ENCODE measurements at regions not wholly inside any gene's neighbourhood (a gene's known extent, or its start where the extent isn't known, plus 50 kb on each side); places are given as distances from the start of the nearest gene placed in this dataset.

DNA sequence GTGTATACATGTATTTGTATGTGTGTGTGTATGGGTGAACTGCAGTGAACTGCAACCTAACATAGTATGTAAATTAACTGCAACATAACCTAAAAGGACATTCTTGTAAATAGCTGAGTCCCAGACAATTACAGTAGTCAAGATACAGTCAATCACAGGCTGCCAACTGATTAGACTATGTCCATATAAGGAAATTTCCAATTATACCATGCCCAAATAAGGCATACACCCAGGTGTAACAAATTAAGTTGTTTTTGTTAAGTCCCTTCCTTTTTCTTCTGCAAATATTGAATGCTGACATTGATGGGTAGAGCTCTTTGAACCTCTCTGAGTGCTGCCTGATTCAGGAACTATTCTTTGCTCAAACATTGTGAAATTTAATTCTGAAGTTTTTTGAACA is 594.6 kb upstream of the FAM174A start:
- no peak for FAIRE-seq
- DNase-seq (ENCODE audit: extremely low spot score, insufficient read length, low read depth), result no peak

DNA sequence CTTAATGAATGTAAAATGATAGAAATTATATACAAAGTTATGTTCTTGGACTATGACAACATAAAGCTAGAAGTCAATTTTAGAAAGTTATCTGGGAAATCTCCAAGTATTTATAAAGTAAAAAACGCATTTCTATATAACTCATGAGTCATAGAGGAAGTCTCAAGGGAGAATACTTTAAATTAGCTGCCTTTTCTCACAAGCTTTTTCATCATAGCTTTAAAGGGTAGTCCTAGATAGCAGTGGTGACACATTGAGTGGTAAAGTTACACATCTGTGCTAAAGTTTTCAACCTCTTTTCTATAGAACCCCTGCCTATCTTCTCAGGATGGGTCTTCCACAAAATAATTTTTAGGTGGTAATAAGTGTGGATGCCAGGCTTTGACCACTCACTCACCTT is 598.3 kb upstream of the FAM174A start:
- no peak for DNase-seq (ENCODE audit: extremely low spot score, insufficient read length, low read depth)
- FAIRE-seq, result no peak

DNA sequence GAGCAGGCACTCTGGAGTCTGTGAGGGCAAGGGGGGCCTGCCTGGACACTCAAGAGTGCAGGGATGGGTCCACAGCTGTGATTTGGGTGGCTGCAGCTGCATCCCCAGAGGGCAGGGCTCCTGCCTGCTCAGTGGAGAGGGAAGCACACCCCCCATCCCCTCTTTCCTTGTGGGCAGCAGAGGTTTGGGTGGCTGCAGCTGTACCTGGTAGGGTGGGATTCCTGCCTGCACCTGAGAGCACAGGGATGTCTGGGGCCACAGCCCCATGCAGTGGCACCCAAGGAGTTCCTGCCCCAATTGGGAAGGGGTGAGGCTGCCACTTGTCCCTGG is 605.4 kb upstream of the FAM174A start:
- DNase-seq (ENCODE audit: extremely low spot score, insufficient read length, low read depth), result no peak
- FAIRE-seq, result no peak

DNA sequence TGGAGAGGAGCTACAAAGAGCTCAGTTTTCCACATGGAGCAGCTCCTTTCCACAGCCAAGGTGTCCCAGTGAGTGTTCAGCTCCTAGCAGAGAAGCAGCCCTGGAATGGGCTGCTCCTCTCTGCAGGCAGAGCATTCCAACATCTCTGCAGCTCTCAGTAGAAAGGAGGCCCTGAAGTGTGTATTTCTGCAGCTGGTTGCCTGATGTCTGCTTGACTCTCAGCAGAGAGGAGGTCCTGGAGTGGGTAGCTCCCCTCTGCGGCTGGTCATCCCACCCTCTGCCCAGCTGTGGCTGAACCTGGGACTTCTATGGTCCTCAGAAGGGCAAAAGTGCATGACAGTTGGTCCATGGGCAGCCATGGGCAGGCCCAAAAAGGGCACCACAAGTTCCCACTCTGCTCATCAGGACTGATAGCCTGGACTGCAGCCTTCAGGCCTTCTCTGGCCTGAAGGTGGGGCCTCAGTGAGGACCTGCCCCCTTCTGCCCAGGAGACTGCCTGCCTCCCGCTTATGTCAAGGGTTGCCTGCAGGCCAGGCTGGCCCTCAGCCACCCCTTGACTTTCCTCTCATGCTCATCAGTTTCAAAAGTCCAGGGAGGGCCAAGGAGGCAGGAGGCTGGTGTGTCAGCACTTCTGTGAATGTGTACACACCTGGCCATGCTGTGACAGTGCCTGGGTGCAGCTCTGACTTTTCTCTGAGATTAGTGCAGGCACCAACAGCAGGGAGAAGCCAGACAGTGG is 605.9 kb upstream of the FAM174A start:
- no peak for FAIRE-seq
- no peak for DNase-seq (ENCODE audit: extremely low spot score, insufficient read length, low read depth)

DNA sequence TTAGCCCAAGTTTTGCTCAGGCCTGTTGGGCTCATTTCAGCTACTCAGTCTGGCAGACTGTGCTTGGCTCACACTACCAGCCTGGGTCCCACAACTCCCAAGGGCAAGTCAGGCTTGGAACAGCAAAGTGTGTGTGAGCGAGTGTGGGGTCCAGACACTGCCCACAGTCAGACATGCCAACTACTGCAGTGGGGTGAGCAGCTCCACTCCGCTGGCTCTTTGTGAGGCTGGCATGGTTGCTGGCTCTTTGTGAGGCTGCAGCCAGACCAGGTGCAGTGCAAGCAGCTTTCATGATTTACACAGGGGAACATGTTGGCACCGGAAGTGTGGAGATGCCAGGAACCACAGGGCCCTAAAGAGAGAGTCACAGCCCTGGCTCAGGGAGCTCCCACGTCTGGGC is 606.7 kb upstream of the FAM174A start:
- DNase-seq (ENCODE audit: extremely low spot score, insufficient read length, low read depth) (no peak), FAIRE-seq (no peak)

DNA sequence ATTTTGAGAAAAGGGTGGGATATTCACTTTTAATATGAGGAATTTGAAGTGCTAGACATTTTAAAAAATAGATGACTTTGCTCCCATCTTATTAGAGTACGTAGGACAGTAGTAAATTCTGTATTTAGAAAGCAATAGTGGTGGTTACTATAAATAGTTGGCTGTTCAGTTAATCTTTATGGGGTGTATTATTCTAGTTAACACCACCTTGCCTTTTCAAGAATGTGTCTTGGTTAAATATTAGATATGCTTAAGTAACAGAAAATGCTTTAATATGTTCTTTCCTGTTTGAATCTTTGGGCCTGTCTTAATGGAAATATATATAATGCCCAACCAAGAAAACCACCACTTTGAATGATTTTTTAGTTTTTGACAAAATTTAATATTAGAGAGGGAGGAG is 608.7 kb upstream of the FAM174A start:
- peak; percentile 49 for FAIRE-seq
- DNase-seq (ENCODE audit: extremely low spot score, insufficient read length, low read depth), result no peak

DNA sequence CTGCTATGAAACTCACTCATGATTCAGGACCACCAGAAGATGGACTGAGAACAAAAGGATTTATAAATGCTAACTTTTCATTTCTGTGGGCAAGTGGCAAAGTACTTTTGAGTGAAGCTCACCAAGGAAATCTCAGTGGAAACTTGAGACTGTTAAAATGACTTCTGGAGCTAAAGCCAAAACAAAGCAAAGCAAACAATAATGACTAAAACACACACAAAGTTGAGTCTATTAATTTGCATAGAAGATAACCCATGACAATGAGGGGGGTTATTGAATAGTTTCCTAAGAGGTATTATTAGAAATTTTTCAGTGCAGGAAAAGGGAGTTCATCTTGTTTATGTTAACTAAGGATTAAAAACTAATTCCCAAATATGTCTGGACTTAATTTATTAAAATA is 612.8 kb upstream of the FAM174A start:
- no peak for FAIRE-seq

DNA sequence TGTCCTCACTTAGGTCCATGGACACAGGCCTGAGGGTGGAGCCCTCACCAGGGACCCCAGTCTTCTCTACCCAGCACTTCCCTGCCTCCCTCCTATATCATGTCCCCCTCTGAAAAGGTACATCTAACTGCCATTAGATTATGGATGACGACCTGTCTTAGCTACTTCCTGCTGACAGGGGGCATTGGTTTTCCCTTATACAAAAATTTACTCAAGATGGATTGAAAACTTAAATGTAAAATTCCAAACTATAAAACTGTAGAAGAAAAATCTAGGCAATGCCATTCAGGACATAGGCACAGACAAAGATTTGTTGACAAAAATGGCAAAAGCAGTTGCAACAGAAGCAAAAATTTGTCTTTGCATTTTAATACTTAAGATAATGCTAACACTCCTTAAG is 623.2 kb upstream of the FAM174A start:
- FAIRE-seq (no peak), DNase-seq (ENCODE audit: extremely low spot score, insufficient read length, low read depth) (no peak)

More for the DNA sequence above, 612.8 kb upstream of the FAM174A start:
- DNase-seq (ENCODE audit: extremely low spot score, insufficient read length, low read depth), result no peak

DNA sequence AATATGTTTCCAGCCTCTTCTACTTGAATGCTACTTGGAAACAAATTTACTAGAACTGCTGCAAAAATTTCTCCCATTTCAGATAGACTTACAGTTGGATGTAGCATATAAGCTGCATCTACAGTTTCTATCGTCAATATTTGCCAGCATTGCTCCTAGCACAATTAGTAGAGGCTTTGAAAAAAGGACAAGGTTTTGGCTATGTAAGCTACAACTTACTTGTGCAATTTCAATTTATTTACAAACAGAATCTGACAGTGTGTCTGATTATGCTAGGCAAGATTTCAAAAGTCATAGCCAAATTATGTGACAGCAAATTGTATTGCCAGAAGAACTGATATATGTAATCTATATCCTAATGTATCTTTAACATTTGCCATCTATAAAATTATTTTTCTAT is 628.4 kb upstream of the FAM174A start:
- FAIRE-seq (no peak), DNase-seq (ENCODE audit: extremely low spot score, insufficient read length, low read depth) (no peak)

DNA sequence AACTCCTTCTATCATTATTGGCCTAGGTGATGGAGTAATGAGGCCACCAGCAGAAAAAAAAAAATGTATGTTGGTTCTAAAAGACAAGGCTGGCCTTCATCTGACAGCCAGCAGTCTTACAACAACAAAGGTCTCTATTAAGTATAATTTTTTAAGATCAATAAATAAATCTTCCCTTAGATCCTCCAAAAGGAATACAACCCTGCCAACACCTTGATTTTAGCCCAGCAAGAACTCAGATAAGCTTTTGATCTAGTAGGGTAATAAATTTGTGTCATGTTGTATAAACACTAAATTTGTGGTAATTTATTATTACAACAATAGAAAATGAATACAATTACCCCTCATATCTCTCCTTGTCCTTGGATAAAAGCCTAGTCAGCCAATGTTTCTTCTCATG is 633.2 kb upstream of the FAM174A start:
- FAIRE-seq (no peak), DNase-seq (ENCODE audit: extremely low spot score, insufficient read length, low read depth) (no peak)

DNA sequence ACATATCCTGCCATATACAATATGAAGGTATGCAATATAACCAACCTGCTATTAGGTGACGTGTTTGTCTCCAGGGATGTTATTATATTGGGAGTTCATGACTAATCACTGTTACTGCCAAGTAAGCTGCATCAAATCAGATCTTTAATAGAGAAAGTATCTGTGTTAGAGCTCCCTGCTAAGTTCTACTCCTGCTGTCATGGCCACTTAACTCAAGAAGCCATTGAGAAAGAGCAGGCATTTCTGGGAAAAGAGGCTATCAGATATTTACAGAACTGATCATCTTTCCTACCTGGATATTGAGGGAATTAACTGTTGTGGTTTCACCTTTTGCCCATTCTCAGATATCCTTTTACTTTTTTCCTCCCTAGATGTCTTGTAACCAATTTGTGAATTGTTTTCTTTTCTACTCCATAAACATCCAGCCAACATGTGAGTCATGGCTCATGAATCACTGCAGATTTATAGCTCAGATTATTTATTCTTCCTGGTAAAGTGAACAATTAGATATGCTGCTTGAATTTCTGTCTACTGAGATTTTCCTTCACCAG is 634.8 kb upstream of the FAM174A start:
- DNase-seq (ENCODE audit: extremely low spot score, insufficient read length, low read depth) (no peak), FAIRE-seq (no peak)

DNA sequence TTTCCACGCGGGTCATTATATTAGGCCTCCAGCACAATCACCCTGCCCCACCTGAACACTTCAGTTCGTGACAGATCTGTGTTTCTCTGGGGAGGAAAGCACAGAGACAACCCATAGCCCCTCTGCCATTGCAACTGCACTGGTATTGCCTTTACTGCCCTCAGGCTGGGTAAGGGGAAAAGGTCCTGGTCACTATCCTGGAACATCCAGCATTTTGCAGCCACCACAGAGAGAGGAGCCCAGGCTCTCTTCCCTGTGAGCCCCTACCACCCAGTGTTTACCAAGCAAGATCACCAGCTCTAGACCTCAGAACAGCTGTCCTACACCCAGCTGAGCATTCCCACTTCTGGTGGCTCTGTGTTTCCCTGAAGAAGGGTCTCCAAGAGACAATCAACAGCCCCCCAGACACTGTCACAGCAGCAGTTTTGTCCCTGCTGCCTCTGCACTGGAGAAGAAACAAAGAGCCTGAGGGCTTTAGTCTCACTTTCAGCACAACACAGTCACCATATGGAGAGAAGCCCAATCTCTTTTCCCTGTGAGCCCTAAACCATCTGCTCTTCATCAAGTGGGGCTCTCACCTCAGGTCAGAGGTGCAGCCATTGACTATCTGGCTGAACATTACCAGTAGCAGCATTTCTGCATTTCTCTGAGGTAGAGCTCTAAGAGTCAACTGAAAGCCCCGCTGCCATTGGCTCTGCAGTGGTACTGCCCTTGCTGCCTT is 655.2 kb upstream of the FAM174A start:
- no peak for FAIRE-seq
- no peak for DNase-seq (ENCODE audit: extremely low spot score, insufficient read length, low read depth)

DNA sequence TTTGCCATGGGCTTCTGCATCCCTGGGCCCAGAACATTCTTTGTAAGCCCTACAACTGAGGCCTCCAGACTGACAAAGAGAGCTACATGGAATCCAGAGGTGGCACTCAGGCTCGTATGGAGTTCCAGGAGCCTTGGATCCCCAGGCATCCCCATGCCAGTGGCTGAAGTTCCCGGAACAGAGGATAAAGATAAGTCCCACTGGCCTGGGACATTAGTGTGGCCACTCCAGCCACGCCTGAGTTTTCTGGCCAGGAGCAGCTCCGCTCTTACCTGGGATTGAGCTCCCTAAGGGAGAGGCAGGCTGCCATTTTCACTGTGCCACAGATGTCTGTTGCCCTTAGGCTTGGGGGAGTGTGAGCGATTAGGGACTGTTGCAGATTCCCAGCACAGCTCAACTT is 656.3 kb upstream of the FAM174A start:
- no peak for DNase-seq (ENCODE audit: extremely low spot score, insufficient read length, low read depth)
- no peak for FAIRE-seq

DNA sequence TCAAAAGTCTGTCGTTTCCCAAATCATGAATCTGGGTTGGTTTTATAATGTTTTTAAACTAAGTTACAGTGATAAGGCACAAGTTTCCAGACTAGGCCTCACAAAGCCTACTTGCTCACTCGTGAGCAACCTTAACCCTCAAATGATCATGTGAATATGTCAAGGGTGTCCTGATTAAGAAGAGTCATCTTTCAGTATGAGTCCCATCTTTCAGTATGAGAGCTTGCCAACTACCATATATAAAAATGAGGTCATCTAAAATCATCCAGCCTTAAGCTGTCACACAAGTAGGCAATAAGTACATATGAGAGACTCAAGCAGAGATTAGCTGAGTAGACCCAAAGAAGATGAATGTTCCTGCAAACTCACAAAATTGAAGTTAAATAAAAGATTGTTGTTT is 668.4 kb upstream of the FAM174A start:
- DNase-seq (ENCODE audit: extremely low spot score, insufficient read length, low read depth), result no peak
- no peak for FAIRE-seq

DNA sequence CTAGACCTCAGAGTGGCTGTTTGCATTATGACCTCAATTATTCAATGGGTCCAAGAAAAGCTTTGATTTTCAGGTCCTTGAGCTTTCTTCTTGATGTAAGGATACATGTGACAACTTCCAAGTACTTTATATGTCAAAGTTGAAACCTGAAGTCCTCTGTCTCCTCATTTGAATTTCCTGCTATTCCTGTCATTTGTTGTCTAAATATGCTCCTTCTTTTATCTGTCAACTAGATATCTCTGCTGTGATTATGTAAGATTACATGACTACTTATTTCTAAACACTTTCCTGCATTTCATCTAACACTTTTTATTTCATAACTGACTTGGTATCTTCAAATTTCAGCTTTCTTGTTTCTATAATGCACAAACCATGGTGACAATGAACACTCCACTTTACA is 670.0 kb upstream of the FAM174A start:
- DNase-seq (ENCODE audit: extremely low spot score, insufficient read length, low read depth) (no peak), FAIRE-seq (no peak)

DNA sequence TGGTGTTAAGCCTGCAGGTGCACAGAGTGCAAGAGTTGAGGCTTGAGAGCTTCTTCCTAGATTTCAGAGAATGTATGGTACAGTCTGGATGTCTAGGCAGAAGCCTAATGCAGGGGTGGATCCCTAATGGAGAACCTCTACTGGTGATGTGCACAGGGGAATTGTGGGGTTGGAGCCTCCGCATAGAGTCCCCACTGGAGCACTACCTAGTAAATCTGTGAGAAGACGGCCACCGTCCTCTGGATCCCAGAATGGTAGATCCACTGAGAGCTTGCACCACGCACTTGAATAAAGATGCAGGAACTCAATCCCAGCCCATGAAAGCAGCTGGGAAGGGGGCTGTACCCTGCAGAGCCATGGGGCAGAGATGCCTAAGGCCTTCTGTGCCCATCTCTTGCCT is 699.4 kb upstream of the FAM174A start:
- no peak for FAIRE-seq
- DNase-seq (ENCODE audit: extremely low spot score, insufficient read length, low read depth), result no peak

DNA sequence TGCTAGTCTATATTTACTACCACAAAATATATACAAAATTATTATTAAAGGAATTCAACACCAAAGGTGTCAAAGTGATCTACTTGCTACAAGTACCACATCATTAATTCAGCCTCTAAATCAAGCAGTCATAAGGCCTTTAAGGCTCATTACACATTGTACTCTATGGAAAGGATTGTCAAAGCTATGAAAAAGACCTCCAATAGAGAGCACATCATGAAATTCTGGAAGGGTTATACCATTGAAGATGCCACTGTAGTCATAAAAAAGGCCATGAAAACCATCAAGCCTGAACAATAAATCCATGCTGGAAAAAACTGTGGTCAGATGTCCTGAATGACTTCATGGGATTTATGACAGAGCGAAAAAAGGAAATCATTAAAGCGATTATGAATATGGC is 708.0 kb upstream of the FAM174A start:
- DNase-seq (ENCODE audit: extremely low spot score, insufficient read length, low read depth) (no peak), FAIRE-seq (no peak)

DNA sequence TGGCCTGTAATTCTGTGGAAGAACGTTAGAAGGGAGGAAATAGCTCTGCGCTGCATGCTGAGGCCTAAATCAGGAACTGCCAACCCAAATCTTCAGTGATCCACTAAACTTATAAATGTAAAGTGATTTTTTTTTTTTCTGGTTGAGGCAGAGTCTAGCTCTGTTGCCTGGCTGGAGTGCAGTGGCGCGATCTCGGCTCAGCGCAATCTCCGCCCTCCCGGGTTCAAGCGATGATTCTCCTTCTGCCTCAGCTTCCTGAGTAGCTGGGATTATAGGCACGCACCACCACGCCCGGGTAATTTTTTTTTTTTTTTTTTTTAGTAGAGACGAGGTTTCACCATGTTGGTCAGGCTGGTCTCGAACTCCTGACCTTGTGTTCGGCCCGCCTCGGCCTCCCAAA is 717.4 kb upstream of the FAM174A start:
- FAIRE-seq (no peak), DNase-seq (ENCODE audit: extremely low spot score, insufficient read length, low read depth) (no peak)

DNA sequence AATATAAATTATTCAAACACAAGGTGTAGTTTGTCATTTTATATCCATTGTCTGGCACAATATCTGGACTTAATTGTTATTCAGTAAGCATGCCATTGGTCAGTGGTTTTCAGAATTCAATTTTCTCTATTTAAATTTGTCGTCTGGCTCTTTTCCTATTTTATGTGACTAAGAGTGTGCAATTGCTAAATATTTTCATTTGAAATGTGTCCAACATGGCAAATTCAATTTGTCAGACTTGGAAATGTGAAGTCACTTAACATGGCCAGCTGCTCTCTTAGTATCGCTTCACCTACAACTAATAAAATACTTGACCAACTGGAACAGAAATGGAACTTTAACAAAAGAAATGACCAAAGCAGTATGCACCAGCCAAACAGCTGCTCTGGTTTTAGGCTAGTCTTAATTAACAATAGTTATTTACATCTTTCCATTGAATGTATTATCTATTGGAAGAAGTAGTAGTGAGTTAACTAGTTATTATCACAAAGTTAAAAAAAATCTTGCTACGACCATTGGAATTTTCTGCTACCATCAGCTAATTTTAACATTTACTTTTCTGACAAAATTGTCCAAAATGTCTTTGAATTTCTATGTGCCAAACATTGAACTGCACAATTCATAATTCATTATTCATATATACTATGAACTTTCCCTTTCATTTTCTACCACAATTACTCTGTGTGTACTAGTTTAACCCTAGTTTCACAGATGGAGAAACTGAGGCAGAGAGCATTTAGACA is 720.7 kb upstream of the FAM174A start:
- DNase-seq (ENCODE audit: extremely low spot score, insufficient read length, low read depth), result no peak

DNA sequence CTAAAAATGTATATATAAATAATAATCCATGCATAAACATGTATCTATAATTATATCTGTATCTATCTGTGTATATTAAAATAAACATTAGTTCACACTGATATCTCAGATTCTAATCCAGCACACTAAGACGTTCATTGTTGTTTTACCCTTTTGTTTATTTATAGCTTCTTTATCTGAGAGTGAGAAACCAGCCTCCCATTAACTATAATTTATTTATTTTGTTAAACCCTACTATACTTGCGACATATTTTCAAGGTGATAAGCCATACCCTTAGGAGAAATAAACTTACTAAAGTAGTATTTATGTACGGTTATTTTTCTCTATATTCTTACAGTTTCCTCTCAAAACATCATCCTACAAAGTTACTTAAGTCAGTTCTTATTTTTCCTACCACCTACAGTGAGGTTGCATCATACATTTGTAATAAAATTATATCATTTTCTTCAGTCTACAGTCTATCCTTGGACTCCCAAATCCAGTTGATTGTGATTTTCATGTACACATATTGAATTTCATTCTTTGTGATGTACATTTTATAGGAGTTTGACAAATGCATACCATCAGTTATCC is 726.4 kb upstream of the FAM174A start:
- DNase-seq (ENCODE audit: extremely low spot score, insufficient read length, low read depth), result no peak
- FAIRE-seq, result no peak

More for the DNA sequence above, 720.7 kb upstream of the FAM174A start:
- no peak for FAIRE-seq

DNA sequence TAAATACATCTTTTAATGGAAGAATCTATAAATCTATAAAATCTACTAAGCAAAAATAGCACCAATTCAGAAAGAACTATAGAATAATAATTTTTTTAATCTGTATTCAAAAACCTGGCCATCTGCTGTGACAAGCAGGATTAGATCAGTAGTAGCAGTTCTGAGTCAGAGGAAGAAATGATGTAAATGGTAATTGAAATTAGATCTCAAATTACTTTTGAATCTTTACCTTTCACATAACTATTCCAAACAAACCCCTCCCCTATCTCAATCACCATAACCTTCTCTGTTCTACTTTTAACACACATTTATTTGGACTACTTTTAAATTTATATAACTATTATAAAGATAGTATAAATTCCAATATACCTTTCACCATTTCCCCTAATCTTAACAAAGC is 727.8 kb upstream of the FAM174A start:
- no peak for FAIRE-seq
- no peak for DNase-seq (ENCODE audit: extremely low spot score, insufficient read length, low read depth)
